Keratinocyte (primary cell): ENCODE measurements at regions not wholly inside any gene's neighbourhood (a gene's known extent, or its start where the extent isn't known, plus 50 kb on each side); places are given as distances from the start of the nearest gene placed in this dataset.

Experiments used
- EZH2 ChIP-seq: IDR thresholded peaks from one replicate; pipeline ENCODE4 v1.6.1; 2012; ENCODE audit warnings: inconsistent platforms, mild to moderate bottlenecking, low read length, moderate library complexity
- TF ChIP-seq, protein P1 (sequence below), 3 experiments: IDR thresholded peaks in 1 of 3; conservative IDR thresholded peaks in 1 of 3; optimal IDR thresholded peaks in 1 of 3; 2 replicates in 2 of 3; 3 replicates in 1 of 3; pipeline versions ENCODE3 to v1.5.1; 2011; ENCODE audit warnings: low read length in 3 of 3, mild to moderate bottlenecking in 3 of 3, moderate library complexity in 2 of 3, control low read depth in 1 of 3, inconsistent platforms in 1 of 3; ENCODE audit not compliant: insufficient read depth in 2 of 3; ENCODE audit errors: extremely low read depth in 1 of 3

DNA sequence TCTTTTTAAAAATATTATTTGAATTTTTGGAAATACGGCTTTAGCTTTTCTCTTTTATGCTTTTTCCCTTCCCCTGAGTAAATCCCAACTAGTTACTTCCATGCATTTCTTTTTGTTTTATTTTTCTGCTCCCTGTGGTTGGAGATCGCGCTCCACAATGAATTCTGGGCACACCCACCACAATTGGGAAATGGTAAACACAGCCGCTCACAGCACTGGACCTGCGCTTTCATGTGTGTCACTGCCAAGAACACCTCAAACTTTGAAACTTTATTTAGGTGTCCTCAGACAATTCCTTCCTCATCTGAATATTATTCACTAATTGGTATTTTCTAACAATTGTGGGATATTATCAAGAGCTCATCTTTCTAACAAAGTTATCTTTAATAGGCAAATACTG, 82.8 kb upstream of the TMEM18 start:
- TF ChIP-seq, protein P1, sequence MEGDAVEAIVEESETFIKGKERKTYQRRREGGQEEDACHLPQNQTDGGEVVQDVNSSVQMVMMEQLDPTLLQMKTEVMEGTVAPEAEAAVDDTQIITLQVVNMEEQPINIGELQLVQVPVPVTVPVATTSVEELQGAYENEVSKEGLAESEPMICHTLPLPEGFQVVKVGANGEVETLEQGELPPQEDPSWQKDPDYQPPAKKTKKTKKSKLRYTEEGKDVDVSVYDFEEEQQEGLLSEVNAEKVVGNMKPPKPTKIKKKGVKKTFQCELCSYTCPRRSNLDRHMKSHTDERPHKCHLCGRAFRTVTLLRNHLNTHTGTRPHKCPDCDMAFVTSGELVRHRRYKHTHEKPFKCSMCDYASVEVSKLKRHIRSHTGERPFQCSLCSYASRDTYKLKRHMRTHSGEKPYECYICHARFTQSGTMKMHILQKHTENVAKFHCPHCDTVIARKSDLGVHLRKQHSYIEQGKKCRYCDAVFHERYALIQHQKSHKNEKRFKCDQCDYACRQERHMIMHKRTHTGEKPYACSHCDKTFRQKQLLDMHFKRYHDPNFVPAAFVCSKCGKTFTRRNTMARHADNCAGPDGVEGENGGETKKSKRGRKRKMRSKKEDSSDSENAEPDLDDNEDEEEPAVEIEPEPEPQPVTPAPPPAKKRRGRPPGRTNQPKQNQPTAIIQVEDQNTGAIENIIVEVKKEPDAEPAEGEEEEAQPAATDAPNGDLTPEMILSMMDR (optimal IDR thresholded peaks at IDR 0.05 in 1 of 3, IDR thresholded peaks at IDR 0.05 in 1 of 3, conservative IDR thresholded peaks at IDR 0.05 in 1 of 3; ENCODE audit: extremely low read depth in 1 of 3, insufficient read depth in 2 of 3, low read length in 3 of 3), result no peak
- TF ChIP-seq EZH2, result no peak
